Upper lobe of left lung (tissue), 4 donors: ENCODE measurements at regions not wholly inside any gene's neighbourhood (a gene's known extent, or its start where the extent isn't known, plus 50 kb on each side); places are given as distances from the start of the nearest gene placed in this dataset.
A peak's percentile ranks its signal among the peaks of the same experiment; 100 is the strongest.

Experiments
- CTCF ChIP-seq, 6 experiments: fragments of 450-650 bp in 4 of 6; fragments of 200-600 bp in 2 of 6; sonication (generic) in 2 of 6; IDR thresholded peaks; one replicate each; pipeline ENCODE4 v1.5.1; 2016 to 2019; ENCODE audit warnings: antibody characterized with exemption in 6 of 6
- EP300 ChIP-seq, 4 donors: sonication (generic); formaldehyde crosslinking; IDR thresholded peaks; one replicate each; pipeline ENCODE4 v1.5.1; 2017; ENCODE audit warnings: antibody characterized with exemption in 4 of 4, control low read depth in 2 of 4
- POLR2A ChIP-seq, 4 donors: fragments of 450-650 bp; IDR thresholded peaks; one replicate each; pipeline ENCODE4 v1.5.1; 2016 to 2017; ENCODE audit warnings: antibody characterized with exemption in 4 of 4, mild to moderate bottlenecking in 2 of 4
- POLR2AphosphoS5 ChIP-seq, 2 donors: sonication (generic); formaldehyde crosslinking; IDR thresholded peaks; one replicate each; pipeline ENCODE4 v1.5.1; 2017; ENCODE audit warnings: antibody characterized with exemption in 2 of 2

- no peak for TF ChIP-seq CTCF (IDR thresholded peaks at IDR 0.05)
- peak in 1 of 2 donors; percentile 54 for TF ChIP-seq POLR2AphosphoS5 (IDR thresholded peaks at IDR 0.05)
- TF ChIP-seq POLR2A (IDR thresholded peaks at IDR 0.05), result no peak
- TF ChIP-seq EP300 (IDR thresholded peaks at IDR 0.05), result no peak
Measured at GRCh38 chr6:148611213-148611612, 135.6 kb upstream of the UST start.
